ENCODE measurements at regions not wholly inside any gene's neighbourhood (a gene's known extent, or its start where the extent isn't known, plus 50 kb on each side); places are given as distances from the start of the nearest gene placed in this dataset.

DNA sequence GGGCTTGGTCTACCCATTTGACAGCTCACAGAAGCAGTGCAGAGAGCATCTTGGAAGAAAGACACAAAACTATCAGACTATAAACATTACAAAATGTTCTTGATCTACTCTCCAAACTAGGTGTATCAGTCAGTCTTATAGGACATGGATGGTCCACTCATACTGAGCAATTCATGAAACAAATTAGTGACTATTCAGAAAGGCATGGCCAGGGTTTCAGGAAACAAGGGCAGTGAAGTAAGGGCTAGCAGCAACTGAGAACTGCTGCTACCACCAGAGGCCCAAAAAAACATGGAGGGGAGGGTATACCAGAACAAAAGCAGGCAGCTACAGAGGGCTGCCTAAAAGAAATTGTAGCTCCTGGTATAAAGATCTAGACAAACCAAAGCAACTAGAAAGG, 287.0 kb downstream of the PIK3R1 start:
- no peak overlapping the region for H2AFZ ChIP-seq (ENCODE audit: low read depth, low read length)
- ATAC-seq (ENCODE audit: insufficient read depth, low read depth) (no peak), DNase-seq (no peak)
- no peaks in the 10 kb centered on the region for H3K36me3 ChIP-seq (ENCODE audit: insufficient read depth, low read length)
- no peak overlapping the region for H3K27ac ChIP-seq (ENCODE audit: low read length)
- H3K79me2 ChIP-seq (ENCODE audit: insufficient read depth, low read length), result no peaks in the 10 kb centered on the region
- peaks cover 14% of the 10 kb centered on the region for H3K9me3 ChIP-seq (ENCODE audit: insufficient read depth, low read length, severe bottlenecking)
- H3K4me3 ChIP-seq (ENCODE audit: low read depth in 1 of 2, low read length in 2 of 2), result no peak overlapping the region
- H3K4me1 ChIP-seq (ENCODE audit: insufficient read depth, low read length), result no peaks in the 10 kb centered on the region
- no peak for TF ChIP-seq EZH2 (IDR thresholded peaks at IDR 0.05; ENCODE audit: borderline replicate concordance, low read depth, low read length, severe bottlenecking)
- TF ChIP-seq, protein P1, sequence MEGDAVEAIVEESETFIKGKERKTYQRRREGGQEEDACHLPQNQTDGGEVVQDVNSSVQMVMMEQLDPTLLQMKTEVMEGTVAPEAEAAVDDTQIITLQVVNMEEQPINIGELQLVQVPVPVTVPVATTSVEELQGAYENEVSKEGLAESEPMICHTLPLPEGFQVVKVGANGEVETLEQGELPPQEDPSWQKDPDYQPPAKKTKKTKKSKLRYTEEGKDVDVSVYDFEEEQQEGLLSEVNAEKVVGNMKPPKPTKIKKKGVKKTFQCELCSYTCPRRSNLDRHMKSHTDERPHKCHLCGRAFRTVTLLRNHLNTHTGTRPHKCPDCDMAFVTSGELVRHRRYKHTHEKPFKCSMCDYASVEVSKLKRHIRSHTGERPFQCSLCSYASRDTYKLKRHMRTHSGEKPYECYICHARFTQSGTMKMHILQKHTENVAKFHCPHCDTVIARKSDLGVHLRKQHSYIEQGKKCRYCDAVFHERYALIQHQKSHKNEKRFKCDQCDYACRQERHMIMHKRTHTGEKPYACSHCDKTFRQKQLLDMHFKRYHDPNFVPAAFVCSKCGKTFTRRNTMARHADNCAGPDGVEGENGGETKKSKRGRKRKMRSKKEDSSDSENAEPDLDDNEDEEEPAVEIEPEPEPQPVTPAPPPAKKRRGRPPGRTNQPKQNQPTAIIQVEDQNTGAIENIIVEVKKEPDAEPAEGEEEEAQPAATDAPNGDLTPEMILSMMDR (IDR thresholded peaks at IDR 0.05; ENCODE audit: borderline replicate concordance, extremely low read depth, low read length, poor library complexity, severe bottlenecking), result no peak
- no peak overlapping the region for H3K9ac ChIP-seq (ENCODE audit: low read depth, low read length)
- no peaks in the 10 kb centered on the region for H4K20me1 ChIP-seq (ENCODE audit: insufficient read depth, low read length)
- no peaks in the 10 kb centered on the region for H3K27me3 ChIP-seq (ENCODE audit: insufficient read depth, low read length, poor library complexity)
- no peak overlapping the region for H3K4me2 ChIP-seq (ENCODE audit: insufficient read depth, low read length)

DNA sequence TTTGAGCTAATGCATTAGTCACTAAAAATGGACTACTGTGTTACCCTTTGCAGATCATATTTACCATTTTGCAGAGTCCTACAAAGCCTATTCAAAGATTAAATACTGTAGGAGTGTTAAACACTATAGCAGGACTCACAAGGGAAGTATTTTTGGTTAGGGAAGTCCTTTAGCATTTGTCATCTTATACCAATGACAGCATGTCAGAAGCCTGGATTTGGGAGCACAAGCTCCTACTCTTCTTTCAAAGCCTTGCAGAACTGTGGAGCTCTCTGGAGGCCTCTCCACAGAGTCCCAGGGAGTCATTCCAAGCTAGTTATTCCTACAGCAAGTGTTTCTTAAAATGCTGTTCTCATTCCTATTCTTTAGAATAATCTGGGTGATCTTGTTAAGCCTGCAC, 288.8 kb downstream of the PIK3R1 start:
- Histone ChIP-seq H3K4me1 (ENCODE audit: insufficient read depth, low read length) (no peaks in the 10 kb centered on the region), H3K9ac (ENCODE audit: low read depth, low read length) (no peak overlapping the region), H3K36me3 (ENCODE audit: insufficient read depth, low read length) (no peaks in the 10 kb centered on the region), H3K27me3 (ENCODE audit: insufficient read depth, low read length, poor library complexity) (no peaks in the 10 kb centered on the region), H3K9me3 (ENCODE audit: insufficient read depth, low read length, severe bottlenecking) (peaks cover 3% of the 10 kb centered on the region), H4K20me1 (ENCODE audit: insufficient read depth, low read length) (no peaks in the 10 kb centered on the region), H3K79me2 (ENCODE audit: insufficient read depth, low read length) (no peaks in the 10 kb centered on the region), H2AFZ (ENCODE audit: low read depth, low read length) (no peak overlapping the region), H3K4me2 (ENCODE audit: insufficient read depth, low read length) (no peak overlapping the region), H3K4me3 (ENCODE audit: low read depth in 1 of 2, low read length in 2 of 2) (no peak overlapping the region), H3K27ac (ENCODE audit: low read length) (no peak overlapping the region)
- ATAC-seq (ENCODE audit: insufficient read depth, low read depth) (no peak), DNase-seq (no peak)
- TF ChIP-seq EZH2 (IDR thresholded peaks at IDR 0.05; ENCODE audit: borderline replicate concordance, low read depth, low read length, severe bottlenecking), result no peak
- TF ChIP-seq, protein P1 (IDR thresholded peaks at IDR 0.05; ENCODE audit: borderline replicate concordance, extremely low read depth, low read length, poor library complexity, severe bottlenecking), result no peak

DNA sequence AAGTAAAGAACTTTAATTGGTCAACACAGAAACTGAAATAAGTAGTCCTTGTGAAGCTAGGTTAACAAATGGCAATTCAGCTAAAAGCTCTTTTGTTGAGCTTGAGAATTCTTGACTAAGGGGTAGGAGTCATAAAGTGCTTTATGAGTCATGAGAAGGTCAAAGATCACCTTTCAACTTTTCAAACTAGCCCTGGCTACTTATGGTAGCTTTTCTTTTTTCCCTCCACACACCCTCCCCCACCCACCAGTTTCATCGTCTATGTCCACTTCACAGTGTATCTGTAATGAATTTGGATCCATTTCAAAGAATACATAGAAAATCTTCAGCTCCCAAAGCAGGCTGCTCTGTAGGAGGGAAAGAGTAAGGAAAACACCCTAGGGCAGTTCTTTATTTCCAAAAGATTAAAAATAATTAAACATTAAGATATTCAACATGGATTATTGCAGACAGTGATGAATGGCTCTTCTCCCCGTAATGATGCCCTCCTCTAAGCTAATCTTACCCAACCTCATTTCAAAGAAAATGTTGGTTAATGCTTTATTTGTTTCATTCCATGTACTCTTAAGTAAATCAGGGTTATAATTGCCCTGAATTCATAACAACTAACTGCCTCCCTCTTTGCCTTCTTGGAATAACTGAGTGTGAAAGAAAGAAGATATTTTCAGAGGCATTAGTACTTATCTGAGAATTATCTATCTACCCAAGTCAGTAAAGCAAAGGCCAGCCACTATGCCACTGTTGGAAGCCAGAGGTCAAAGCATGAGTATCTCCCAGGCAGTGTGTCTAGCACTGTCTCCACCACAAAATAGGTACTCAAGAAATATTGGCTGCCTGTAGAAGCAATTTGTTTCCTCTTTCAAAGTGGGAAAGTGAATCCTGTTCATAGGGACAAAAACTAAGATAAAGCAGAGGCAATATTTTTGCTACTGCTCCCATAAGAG, 290.6 kb downstream of the PIK3R1 start:
- H4K20me1 ChIP-seq (ENCODE audit: insufficient read depth, low read length), result no peaks in the 10 kb centered on the region
- TF ChIP-seq, protein P1 (IDR thresholded peaks at IDR 0.05; ENCODE audit: borderline replicate concordance, extremely low read depth, low read length, poor library complexity, severe bottlenecking), result no peak
- no peak for TF ChIP-seq EZH2 (IDR thresholded peaks at IDR 0.05; ENCODE audit: borderline replicate concordance, low read depth, low read length, severe bottlenecking)
- no peaks in the 10 kb centered on the region for H3K79me2 ChIP-seq (ENCODE audit: insufficient read depth, low read length)
- H2AFZ ChIP-seq (ENCODE audit: low read depth, low read length), result no peak overlapping the region
- no peaks in the 10 kb centered on the region for H3K36me3 ChIP-seq (ENCODE audit: insufficient read depth, low read length)
- H3K9ac ChIP-seq (ENCODE audit: low read depth, low read length), result no peak overlapping the region
- DNase-seq (no peak), ATAC-seq (ENCODE audit: insufficient read depth, low read depth) (no peak)
- H3K27ac ChIP-seq (ENCODE audit: low read length), result no peak overlapping the region
- no peaks in the 10 kb centered on the region for H3K4me1 ChIP-seq (ENCODE audit: insufficient read depth, low read length)
- no peak overlapping the region for H3K4me2 ChIP-seq (ENCODE audit: insufficient read depth, low read length)
- H3K9me3 ChIP-seq (ENCODE audit: insufficient read depth, low read length, severe bottlenecking), result peaks cover 3% of the 10 kb centered on the region
- no peak overlapping the region for H3K4me3 ChIP-seq (ENCODE audit: low read depth in 1 of 2, low read length in 2 of 2)
- H3K27me3 ChIP-seq (ENCODE audit: insufficient read depth, low read length, poor library complexity), result no peaks in the 10 kb centered on the region

All from DND-41 (cell line).